Fibroblast of skin of scalp (primary cell): ENCODE measurements at regions not wholly inside any gene's neighbourhood (a gene's known extent, or its start where the extent isn't known, plus 50 kb on each side); places are given as distances from the start of the nearest gene placed in this dataset.
"Not testable (repeated sequence)": the region's sequence is repeated elsewhere in the genome, so short reads cannot be mapped to it uniquely, and the experiment has no call there.

Experiments used
- DNase-seq: peaks from one replicate; pipeline ENCODE4 v3.0.0-alpha.2; 2013

DNA sequence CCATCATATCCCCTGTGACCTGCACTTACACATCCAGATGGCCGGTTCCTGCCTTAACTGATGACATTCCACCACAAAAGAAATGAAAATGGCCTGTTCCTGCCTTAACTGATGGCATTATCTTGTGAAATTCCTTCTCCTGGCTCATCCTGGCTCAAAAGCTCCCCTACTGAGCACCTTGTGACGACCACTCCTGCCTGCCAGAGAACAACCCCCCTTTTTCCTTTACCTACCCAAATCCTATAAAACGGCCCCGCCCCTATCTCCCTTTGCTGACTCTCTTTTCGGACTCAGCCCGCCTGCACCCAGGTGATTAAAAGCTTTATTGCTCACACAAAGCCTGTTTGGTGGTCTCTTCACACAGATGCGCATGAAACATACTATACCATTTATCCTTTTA is 279.7 kb upstream of the CHRM3 start:
- not testable (repeated sequence) for DNase-seq

DNA sequence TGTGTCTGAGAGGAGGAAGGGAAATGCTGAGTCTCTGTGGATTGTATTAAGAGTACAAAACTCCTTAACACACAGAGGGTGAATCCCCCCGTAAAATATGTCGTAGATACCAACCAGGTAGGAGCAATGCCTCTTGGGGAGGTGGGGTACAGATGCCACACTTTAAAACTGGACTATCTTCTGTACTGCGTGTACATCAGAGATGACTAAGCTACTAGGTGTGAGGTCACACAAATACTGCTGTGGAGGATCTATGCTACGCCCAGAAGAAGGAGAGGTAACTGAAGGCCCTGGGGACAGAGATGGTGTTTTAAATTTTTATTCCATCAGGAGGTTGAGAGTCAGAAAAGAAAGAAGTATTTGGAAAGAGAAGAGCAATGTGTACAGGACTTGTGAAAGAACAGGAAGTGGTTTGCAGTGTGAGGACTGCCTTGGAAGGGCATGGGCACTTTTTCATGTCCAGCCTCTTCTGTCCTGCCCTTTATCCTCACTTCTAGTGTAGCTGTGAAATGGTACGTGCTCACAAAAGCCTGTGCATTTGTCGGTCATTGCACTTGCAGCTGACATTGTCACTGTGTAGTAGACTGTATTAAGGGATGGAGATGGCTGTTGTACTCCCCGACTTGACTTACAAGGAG is 287.8 kb upstream of the CHRM3 start:
- no peak for DNase-seq

DNA sequence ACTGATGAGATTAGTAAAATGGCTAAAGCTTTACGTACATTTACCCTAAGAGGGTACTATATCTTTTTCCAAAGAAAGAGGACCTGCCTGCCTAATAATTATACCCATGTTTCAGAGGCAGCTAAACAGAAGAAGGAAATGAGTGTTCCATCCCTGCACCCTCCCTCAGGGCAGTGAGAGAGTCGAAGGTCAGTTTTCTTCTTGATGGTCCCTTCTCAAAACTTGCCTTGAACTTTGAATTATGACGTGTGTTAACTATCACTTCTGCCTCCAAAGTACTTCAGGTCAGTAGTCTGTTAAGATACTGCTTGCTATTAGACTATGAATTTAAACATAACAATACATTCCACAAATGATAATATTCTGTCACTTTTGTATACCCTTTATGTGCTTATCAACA is 294.8 kb upstream of the CHRM3 start:
- DNase-seq = no peak

DNA sequence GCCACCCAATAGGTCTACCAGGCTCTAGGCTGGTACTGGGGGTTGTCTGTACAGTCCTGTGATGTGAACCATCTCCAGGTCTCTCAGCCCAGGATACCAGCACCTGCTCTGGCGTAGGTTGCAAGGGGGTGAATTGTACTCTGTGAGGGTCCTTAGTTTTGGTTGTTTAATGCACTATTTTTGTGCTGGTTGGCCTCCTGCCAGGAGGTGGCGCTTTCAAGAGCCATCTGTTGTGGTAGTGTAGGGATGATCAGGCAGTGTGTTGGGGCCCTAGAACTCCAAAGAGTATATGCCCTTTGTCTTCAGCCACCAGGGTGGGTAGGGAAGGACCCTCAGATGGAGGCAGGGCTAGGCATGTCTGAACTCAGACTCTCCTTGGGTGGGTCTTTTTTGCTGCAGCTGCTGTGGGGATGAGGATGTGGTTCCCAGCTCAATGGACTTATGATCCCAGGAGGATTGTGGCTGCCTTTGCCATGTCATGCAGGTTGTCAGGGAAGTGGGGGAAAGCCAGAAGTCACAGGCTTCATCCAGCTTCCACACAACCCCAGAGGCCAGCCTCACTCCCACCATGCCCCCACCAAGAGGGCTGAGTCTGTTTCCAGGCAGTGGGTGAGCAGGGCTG is 301.8 kb upstream of the CHRM3 start:
- DNase-seq = no peak

DNA sequence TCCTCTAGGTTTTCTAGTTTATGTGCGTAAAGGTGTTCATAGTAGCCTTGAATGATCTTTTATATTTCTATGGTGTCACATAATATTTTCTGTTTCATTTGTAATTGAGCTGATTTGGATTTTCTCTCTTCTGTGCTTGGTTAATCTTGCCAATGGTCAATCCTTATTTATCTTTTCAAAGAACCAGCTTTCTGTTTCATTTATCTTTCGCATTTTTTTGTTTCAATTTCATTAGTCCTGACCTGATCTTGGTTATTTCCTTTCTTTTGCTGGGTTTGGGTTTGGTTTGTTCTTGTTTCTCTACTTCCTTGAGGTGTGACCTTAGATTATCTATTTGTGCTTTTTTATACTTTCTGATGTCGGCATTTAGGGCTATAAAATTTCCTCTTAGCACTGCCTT is 304.4 kb upstream of the CHRM3 start:
- not testable (repeated sequence) for DNase-seq

DNA sequence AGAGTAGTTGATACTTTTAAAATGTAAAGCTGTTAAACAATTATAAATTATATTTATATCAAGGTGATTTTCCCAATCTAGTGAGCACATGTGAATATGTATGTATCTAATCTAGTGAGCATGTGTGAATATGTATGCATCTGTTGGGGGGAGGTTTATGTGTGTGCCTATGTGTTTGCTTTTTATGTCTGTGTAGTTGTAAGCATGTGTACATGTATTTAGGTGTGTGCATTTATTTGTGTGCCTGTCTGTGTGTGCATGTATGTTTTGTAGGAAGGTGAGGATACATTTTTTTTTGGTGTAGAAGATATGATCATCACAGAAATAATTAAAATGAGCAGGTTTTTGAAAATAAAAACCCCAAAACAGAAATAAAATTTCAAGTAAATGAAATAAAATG is 318.9 kb upstream of the CHRM3 start:
- DNase-seq = no peak

DNA sequence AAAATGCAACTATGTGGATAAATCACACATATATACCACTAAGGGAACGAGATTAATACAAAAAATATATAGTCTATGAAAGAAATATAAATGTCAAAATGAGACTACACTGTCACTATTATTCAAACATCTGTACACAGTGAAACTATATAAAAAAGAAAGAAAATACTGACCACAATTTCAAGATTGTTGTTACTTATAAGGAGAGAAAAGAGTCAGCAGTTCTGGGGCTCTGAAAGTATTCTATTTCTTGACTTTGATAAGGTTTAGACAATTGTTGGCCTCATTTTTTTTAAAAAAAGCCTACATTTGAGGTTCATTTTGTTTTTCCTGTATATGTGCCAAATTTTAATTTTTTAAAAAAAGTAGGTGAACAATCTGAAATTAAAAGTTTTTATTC is 319.3 kb upstream of the CHRM3 start:
- DNase-seq = no peak

DNA sequence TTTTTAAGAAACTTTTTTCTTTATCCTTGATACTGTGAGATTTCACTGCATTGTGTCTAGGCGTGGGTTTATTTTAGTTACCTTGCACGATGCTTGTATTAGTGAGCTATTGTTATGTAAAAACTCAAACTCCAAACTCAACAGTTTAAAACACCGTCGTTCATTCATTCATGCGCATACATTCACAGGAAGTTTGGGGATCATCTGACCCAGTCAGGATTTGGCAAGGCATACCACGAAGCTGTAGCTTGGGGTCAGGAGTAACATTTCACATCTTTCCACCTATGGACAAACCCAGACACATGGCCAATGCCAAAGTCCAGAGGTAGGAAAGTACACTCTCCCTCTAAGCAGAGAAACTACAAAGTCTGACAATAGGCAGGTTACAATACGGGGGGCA is 324.6 kb upstream of the CHRM3 start:
- DNase-seq = no peak

DNA sequence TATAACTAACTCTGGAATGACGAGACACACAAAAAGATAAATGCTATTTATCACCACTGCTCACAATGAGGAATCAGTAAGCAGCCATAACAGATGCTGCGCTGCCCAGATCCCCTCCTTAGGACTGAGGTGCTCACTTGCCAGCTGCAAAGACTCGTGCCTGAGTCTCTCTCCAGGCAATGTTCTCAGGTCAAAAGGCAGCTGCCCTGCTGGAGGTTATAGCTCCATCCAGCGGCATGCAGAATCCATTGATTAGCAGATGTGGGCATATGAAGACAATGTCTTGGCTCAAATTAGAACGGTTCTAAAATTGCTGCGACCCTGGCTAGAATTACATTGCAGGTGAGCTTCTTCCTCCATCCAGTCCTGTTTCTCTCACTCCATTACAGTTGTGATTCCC is 328.2 kb upstream of the CHRM3 start:
- no peak for DNase-seq

DNA sequence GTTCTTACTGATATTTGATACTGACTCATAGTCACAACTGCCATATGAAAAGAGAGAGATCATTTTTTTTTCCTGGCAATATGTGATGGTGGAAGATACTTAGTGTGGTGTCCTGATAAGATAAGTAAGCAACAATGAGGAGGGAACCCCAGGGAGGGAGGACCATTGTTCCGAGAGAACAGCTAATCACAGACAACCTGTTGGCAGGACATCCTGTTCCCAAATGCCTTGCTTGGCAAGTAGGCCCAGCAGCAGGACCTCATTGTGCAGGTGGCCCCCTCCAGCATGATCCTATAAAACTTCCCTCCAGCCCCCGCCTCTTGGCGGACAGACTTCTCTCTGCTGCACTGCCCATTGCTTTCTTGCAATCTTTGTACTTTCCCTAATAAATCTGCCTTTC is 329.4 kb upstream of the CHRM3 start:
- no peak for DNase-seq

DNA sequence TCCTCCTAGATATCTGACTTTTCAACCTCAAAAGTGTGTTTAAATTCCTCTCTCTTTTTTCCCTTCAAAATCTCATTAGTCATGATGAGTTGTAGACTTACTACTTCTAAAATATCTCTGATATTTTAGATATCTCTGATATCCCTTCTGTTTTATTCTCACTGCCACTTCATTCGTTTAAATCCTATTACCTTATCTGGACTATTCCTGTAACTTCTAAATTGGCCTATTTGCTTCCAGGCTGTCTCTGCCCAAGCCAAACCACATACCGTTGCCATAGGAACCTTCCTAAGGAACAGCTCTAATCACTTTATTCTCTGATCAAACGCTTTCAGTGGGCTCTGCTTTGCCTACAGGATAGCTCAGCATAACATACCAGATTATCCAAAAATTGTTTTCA is 333.1 kb upstream of the CHRM3 start:
- DNase-seq = no peak

DNA sequence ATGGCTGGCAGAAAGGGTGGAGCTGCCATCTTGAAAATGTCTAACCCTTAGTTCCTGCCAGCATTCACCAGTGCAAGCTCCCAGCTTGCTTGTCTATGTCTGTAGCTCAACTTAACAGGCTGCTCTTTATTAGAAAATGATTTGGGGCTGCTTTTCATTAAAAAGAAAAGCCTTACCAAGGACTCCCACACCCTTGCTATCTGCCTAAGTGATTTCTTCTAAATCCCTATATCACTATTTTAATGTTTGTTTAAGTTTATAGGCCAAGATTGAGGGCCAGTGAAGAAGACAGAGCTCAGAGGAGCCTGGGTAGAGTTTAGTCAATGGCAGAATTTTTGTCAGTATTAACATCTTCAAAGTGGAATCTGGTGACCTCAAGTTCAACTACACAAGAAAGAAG is 336.8 kb upstream of the CHRM3 start:
- no peak for DNase-seq

DNA sequence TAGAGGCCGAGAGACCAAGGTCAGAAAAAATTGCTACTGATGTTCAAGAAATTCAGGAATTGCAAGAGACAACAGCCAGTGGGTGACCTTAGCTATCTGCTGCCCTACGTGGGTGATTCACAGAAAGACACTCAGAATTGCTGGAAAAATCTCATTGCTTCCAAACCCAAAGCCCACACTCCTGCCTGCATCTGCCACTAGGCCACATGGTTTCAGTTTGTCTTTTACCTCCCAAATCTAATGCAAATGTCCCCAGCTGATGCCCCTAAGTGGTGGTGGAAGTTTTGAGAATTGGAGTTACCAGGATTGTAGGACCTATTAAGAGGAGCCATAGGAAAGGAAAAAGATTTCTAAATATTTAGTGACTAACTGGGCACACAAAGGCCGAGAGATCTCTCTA is 341.5 kb upstream of the CHRM3 start:
- DNase-seq = no peak

DNA sequence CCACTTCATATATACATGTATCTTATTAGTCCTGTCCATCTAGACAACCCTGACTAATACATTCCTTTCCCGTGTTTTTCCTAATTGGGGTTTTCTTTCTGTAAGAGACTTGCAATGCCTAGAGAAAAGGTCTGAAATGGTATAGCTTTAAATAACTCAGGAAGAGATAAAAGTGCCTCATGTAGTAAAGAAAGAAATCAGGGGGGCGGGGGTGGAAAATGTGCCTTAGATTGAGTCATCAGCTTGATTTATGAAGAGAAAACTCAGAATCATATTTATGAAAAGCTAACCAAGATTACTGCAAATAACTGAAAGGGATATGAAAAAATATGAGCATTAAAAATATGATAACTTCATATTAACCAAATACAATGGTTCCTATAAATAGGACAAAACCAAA is 345.8 kb upstream of the CHRM3 start:
- no peak for DNase-seq

DNA sequence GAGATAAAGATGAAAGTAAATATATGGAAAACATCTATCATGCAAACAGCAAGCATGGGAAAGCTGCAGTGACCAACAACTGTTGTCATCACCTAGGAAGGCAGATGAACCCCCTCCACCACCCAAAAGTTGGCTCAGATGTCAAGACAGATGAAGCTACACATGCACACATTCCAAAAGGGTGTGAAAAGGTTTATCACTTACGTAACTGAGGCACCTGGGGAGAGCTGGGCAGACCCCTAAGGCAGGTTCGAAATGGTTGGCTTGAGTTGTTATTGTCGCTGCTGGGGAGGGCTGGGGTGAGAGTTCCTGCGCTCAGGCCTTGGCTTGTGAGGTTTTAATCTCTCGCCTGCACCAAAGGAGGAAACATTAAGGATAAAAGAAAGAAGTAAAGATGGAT is 355.1 kb upstream of the CHRM3 start:
- DNase-seq = no peak

DNA sequence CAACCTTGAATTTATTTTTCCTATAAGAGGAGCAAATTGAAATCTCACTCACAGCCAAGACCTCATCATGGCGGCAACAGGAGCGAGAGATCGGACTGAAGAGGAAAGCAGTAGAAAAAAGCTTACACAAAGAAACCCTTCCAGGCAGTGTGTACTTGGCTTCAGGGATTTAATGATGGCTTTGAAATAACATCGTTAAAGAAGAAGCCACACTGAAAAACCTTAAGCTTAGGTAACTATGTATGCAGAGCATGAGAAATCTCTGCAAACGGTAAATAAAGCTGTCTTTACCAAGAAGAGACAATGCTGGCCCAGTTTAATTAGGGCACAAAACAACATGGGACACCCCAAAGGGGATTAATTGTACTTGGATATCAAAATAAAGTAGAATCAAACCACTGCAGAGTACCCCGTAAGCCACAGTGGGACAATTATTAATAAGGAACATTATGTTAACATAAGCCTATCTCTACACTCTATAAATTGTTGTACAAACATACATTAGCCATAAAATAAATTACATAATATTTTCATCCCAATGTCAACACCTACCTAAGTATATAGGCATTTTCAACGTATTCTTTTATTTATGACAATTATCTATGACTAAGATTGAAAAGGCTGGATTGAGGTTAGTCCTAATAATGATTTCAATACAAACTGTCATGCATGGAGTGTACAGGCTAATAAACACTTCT is 360.2 kb upstream of the CHRM3 start:
- no peak for DNase-seq

DNA sequence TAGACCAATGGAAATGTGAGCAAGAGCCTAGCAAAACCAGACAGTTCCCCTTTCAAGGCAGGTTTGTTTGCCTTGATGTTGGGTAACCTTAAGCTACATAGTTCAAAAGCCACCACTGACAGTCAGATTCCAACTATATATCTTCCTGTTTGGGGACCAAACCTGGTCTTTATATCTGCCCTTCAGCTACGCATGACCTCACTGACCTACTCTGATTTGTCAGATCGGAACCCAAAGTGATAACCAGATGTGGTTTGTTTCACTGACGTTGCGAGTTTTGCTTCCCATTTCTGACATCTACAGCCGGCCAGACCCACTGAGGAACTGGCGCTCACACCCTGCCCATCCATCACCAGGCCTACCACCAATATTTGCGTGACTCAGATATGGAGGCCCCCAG is 361.1 kb upstream of the CHRM3 start:
- no peak for DNase-seq

DNA sequence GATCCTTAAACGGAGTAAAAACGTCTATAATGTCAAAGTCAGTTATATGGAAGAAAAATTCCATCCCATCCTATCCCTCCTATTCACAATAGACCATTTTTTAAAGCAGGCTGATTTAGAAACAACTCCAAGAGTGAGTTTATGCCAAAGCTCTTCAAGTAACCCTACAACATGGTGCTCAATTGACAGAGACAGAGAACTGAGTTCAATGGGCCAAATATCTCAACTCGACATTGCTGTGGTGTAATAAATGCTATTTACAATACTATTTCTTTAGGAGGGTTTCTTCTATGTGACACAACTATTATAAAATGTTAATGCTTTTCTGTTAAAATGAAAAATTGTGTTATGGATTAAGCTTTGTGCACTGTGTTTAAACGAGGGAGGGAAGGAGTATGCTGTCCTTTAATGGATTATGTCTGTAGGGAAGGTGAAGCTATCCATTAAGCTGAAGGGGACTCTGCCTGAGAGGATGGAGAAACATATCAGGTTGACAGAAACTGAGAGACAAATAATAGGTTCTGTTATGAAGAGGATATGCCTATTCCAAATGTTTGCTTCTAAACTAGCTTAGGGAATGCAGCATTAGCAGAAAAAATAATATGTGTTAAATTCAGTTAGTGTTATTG is 362.5 kb upstream of the CHRM3 start:
- DNase-seq = no peak

DNA sequence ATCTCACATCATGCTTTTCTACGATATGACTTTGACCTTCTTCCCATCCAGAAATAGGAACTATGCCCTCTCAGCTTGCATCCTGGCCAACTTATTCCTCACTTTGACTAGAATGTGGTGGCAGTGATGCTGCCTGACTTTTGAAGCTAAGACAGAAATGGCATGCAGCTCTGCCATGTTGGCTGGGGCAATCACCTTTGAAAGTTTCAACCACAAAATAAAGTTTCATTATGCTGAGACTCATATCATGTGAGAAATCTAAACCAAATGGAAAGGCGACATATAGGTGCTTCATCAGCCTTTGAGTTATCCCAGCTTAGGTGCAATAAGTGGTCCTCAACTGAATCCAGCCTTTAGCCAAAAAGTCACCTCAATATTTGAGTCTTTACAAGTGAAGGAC is 370.0 kb upstream of the CHRM3 start:
- no peak for DNase-seq

DNA sequence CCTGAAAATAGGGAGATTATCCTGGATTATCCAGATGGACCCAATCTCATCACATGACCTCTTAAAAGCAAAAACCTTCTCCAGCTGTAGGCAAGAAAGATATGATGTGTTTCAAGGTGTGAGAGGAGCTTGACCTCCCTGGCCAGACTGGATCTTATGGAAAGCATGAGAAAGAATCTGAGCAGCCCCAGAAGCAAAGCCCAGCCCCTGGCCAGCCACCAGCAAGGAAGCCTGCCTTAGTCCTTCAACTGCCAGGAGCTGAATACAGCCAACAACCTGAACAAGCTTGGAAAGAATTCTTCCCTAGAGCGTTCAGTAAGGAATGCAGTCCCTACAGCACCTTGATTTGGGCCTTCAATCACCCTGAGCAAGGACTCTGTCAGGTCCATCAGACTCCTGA is 375.0 kb upstream of the CHRM3 start:
- DNase-seq = no peak

DNA sequence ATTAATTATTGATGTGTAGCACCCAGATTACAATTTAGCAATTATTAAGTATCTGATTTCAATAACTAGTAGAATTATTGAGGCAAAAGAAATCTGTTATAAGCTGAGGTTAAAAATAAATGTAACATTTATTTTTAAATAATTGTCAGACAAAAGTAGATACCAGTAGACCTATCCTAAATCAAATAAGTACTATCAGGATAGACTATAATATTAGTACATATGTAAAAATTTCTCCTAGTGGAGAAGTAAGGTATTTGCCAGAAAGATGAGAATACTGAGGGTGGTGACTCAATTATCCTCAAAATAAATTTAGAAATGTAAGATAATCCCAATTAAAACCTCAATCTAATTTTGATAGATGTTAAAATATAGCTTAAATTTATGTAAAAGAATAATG is 377.8 kb upstream of the CHRM3 start:
- no peak for DNase-seq

DNA sequence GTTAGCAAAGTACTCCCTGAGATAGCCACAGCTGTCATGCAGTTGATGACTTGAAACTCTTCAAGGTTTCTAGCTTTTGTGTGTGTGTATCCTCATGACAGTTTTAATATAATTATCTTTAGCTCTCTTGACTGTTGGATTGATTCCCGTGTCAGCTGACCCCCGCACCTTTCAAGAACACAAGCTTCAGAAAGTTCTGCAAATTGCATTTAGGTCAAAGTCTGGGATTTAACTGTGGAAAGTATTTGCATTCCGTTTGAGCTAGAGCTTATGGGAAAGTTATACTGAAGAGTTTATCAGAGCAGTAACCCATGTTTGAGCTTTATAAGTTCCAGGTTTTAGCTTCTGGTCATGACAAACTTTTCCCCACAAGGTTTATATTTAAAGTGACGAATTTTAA is 380.1 kb upstream of the CHRM3 start:
- DNase-seq = no peak

DNA sequence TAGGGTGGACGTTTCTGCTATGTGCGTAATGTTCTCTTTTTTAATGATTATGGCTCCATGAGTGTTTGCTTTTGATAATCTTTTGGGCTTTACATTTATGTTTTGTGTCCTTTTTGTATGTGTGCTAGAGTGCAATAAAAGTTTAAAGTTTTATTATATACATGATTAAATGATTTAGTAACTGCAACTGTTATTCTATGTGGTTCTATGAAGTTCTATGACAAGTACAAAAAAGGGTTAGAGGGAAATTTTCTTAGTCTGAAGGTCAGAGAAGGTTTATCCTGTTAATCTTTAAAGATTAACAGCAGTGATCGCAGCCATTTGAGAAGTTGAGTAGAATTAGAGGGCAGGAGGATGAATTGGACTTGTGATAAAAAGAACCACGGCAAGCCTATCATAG is 386.4 kb upstream of the CHRM3 start:
- DNase-seq = no peak

DNA sequence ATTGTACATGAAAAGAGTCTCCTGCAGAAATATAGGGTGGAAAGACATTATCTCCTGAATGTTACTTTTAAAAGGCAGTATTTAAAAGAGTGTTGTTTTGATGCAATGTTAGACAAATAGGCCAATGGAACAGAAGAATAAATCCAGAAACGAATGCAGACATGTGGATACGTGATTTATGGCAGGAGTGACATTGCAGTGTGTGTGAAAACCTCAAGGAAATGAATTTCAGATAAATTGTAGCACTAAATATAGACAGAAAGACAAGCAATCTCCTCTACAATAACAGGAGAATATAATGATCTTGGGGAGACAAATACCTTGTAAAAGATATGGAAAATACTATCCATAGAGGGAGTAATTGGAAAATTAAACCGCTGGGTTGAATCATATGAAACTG is 387.8 kb upstream of the CHRM3 start:
- DNase-seq = no peak
